ENCODE measurements at regions not wholly inside any gene's neighbourhood (a gene's known extent, or its start where the extent isn't known, plus 50 kb on each side); places are given as distances from the start of the nearest gene placed in this dataset.
A peak's percentile ranks its signal among the peaks of the same experiment; 100 is the strongest.

- Histone ChIP-seq H3K4me3 (ENCODE audit: severe bottlenecking) (no peak overlapping the region), H3K36me3 (ENCODE audit: low read depth) (no peaks in the 10 kb centered on the region), H3K4me1 (ENCODE audit: insufficient read depth, poor library complexity, severe bottlenecking) (no peaks in the 10 kb centered on the region), H3K27me3 (ENCODE audit: insufficient read depth, poor library complexity, severe bottlenecking) (peaks cover 6% of the 10 kb centered on the region), H3K27ac (ENCODE audit: poor library complexity, severe bottlenecking) (no peak overlapping the region), H3K9me3 (ENCODE audit: severe bottlenecking) (no peaks in the 10 kb centered on the region)
- TF ChIP-seq, protein P1, sequence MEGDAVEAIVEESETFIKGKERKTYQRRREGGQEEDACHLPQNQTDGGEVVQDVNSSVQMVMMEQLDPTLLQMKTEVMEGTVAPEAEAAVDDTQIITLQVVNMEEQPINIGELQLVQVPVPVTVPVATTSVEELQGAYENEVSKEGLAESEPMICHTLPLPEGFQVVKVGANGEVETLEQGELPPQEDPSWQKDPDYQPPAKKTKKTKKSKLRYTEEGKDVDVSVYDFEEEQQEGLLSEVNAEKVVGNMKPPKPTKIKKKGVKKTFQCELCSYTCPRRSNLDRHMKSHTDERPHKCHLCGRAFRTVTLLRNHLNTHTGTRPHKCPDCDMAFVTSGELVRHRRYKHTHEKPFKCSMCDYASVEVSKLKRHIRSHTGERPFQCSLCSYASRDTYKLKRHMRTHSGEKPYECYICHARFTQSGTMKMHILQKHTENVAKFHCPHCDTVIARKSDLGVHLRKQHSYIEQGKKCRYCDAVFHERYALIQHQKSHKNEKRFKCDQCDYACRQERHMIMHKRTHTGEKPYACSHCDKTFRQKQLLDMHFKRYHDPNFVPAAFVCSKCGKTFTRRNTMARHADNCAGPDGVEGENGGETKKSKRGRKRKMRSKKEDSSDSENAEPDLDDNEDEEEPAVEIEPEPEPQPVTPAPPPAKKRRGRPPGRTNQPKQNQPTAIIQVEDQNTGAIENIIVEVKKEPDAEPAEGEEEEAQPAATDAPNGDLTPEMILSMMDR (IDR thresholded peaks at IDR 0.05; ENCODE audit: poor library complexity, severe bottlenecking): no peak
- DNase-seq (ENCODE audit: low spot score): no peak
- ATAC-seq (ENCODE audit: low read depth): 0 out of 3 replicates have a peak, but pooled peaks have one; percentile 41
Observed at GRCh38 chr5:163682234-163682633, 176.8 kb downstream of the MAT2B start.

DNA sequence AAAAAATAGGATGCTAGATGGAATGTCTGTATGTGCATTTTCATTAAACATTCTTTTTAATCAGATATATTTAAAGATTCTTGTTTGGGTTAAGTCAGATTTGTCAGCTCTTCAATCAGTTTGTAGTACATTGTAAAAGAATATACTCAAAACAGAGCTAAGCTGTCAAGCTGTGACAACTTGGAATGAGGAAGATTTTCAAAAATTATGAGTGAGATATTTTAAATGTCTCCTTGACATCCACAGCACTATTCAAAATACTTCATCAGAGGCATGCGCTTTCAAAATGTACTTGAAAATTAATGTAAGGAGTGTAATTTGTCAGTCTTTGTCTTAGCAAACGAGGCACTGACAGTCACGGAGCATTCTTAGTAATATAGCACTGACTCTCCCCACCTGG lies 182.0 kb downstream of the MAT2B start:
- TF ChIP-seq, protein P1 (IDR thresholded peaks at IDR 0.05; ENCODE audit: poor library complexity, severe bottlenecking): no peak
- H3K27ac ChIP-seq (ENCODE audit: poor library complexity, severe bottlenecking): no peak overlapping the region
- no peak overlapping the region for H3K4me3 ChIP-seq (ENCODE audit: severe bottlenecking)
- H3K36me3 ChIP-seq (ENCODE audit: low read depth): no peaks in the 10 kb centered on the region
- no peaks in the 10 kb centered on the region for H3K4me1 ChIP-seq (ENCODE audit: insufficient read depth, poor library complexity, severe bottlenecking)
- H3K9me3 ChIP-seq (ENCODE audit: severe bottlenecking): no peaks in the 10 kb centered on the region
- DNase-seq (ENCODE audit: low spot score) (no peak), ATAC-seq (ENCODE audit: low read depth) (no peak)
- peaks cover 16% of the 10 kb centered on the region for H3K27me3 ChIP-seq (ENCODE audit: insufficient read depth, poor library complexity, severe bottlenecking)

GRCh38 chr5:163692091-163692490 lies 186.7 kb downstream of the MAT2B start:
- ATAC-seq (ENCODE audit: low read depth): no peak
- no peak for DNase-seq (ENCODE audit: low spot score)

DNA sequence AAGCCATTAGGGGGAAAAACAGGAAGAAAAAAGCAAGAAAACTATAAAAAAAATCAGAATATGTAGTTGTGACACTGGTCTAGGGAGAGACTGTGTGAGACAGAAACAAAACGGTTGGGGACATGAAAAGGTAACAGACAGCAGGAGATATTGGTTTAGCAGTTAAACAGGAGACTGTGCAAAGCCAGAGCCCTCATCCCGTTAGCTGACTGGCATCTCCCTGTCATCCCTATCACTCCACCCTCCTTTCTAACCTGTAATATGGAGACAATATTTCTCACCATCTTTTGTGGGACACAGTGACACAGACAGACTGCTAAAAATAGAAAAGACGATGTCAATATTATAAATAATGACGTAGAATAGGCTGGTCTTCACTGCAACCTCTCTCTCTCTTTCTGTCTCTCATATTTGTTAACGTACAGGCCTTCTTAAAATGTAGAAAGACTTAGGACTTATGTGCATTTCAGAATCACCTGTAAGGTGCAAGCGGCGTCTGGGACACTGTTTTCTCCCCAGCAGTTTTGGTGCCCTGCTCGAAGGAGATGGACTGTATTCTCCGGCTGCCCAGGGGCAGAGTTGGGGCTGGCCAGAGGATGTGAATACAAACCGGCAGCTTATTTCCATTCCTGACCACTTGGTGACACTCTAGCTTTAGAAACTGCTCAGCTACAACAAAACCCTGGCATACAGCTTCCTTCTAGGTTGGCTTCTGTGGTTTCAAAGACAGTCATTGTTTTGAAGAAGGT lies 190.6 kb downstream of the MAT2B start:
- Histone ChIP-seq H3K27ac (ENCODE audit: poor library complexity, severe bottlenecking) (no peak overlapping the region), H3K4me1 (ENCODE audit: insufficient read depth, poor library complexity, severe bottlenecking) (no peaks in the 10 kb centered on the region), H3K36me3 (ENCODE audit: low read depth) (no peaks in the 10 kb centered on the region), H3K4me3 (ENCODE audit: severe bottlenecking) (no peak overlapping the region), H3K9me3 (ENCODE audit: severe bottlenecking) (no peaks in the 10 kb centered on the region), H3K27me3 (ENCODE audit: insufficient read depth, poor library complexity, severe bottlenecking) (peaks cover 7% of the 10 kb centered on the region)
- ATAC-seq (ENCODE audit: low read depth): peak; percentile 98
- TF ChIP-seq, protein P1 (IDR thresholded peaks at IDR 0.05; ENCODE audit: poor library complexity, severe bottlenecking): peak; percentile 97
- DNase-seq (ENCODE audit: low spot score): no peak

More at GRCh38 chr5:163692091-163692490, 186.7 kb downstream of the MAT2B start:
- H3K27me3 ChIP-seq (ENCODE audit: insufficient read depth, poor library complexity, severe bottlenecking): peaks cover 19% of the 10 kb centered on the region
- H3K27ac ChIP-seq (ENCODE audit: poor library complexity, severe bottlenecking): no peak overlapping the region
- H3K36me3 ChIP-seq (ENCODE audit: low read depth): no peaks in the 10 kb centered on the region
- H3K4me1 ChIP-seq (ENCODE audit: insufficient read depth, poor library complexity, severe bottlenecking): no peaks in the 10 kb centered on the region
- H3K9me3 ChIP-seq (ENCODE audit: severe bottlenecking): no peaks in the 10 kb centered on the region
- TF ChIP-seq, protein P1 (IDR thresholded peaks at IDR 0.05; ENCODE audit: poor library complexity, severe bottlenecking): no peak
- no peak overlapping the region for H3K4me3 ChIP-seq (ENCODE audit: severe bottlenecking)

- Histone ChIP-seq H3K4me3 (ENCODE audit: severe bottlenecking) (no peak overlapping the region), H3K36me3 (ENCODE audit: low read depth) (no peaks in the 10 kb centered on the region), H3K27ac (ENCODE audit: poor library complexity, severe bottlenecking) (no peak overlapping the region), H3K27me3 (ENCODE audit: insufficient read depth, poor library complexity, severe bottlenecking) (peaks cover 7% of the 10 kb centered on the region), H3K9me3 (ENCODE audit: severe bottlenecking) (no peaks in the 10 kb centered on the region), H3K4me1 (ENCODE audit: insufficient read depth, poor library complexity, severe bottlenecking) (no peaks in the 10 kb centered on the region)
- peak; percentile 30; the same call in 2 of the 3 replicates for ATAC-seq (ENCODE audit: low read depth)
- DNase-seq (ENCODE audit: low spot score): no peak
- TF ChIP-seq, protein P1 (IDR thresholded peaks at IDR 0.05; ENCODE audit: poor library complexity, severe bottlenecking): peak; percentile 85
Observed at GRCh38 chr5:163696579-163696887, 191.1 kb downstream of the MAT2B start.
